ENCODE measurements at regions not wholly inside any gene's neighbourhood (a gene's known extent, or its start where the extent isn't known, plus 50 kb on each side); places are given as distances from the start of the nearest gene placed in this dataset.
A peak's percentile ranks its signal among the peaks of the same experiment; 100 is the strongest.
"Not testable (repeated sequence)": the region's sequence is repeated elsewhere in the genome, so short reads cannot be mapped to it uniquely, and the experiment has no call there.

DNA sequence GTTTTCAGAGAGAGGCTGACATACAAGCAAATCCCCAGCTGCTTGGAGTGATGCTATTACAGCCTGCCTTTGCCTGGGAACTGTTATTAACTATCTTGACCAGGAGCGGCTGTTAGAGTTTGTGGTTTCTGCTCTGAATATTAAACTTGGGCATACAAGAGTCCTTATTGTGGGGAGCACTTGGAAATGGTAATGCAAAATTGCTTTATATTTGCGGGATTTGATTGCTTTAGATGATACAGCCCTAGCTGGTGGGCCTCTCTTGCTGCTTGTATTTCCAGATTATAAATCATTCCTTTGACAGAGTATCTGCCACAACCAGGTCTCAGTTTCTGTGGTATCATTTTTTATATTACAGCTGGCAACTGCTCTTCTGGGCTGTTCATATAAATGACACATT lies 101.9 kb upstream of the FAM204A start:
- Mint-ChIP-seq H3K27me3 (peaks cover 25% of the 10 kb centered on the region), H3K36me3 (no peaks in the 10 kb centered on the region), H3K9me3 (no peaks in the 10 kb centered on the region), H3K4me3 (no peak overlapping the region), H3K4me1 (no peaks in the 10 kb centered on the region), H3K27ac (no peak overlapping the region)
- no peak for DNase-seq
- CTCF ChIA-PET: no interaction called here

DNA sequence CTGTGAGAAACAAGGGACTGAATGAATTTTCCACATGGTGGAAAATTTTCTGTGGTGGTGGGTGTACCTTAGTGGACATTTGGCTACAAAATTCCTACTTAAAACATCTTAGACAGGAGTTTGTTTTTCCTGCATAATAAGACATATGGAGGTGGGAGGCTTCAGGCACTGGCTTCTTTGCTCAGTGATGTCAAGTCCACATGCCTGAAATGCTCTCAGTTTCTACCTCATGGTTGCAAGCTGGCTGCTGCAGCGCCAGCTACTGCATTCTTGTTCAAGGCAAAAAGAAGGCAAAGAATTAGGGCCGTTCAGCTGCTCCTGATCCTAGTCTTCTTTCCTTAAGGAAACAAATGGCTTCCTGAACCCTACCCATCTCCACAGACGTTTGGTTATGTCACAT lies 99.9 kb upstream of the FAM204A start:
- CTCF ChIA-PET: no interaction called here
- H3K27me3 Mint-ChIP-seq: peaks cover 18% of the 10 kb centered on the region
- H3K27ac Mint-ChIP-seq: no peak overlapping the region
- no peaks in the 10 kb centered on the region for H3K9me3 Mint-ChIP-seq
- no peaks in the 10 kb centered on the region for H3K4me1 Mint-ChIP-seq
- no peak for DNase-seq
- no peak overlapping the region for H3K4me3 Mint-ChIP-seq
- H3K36me3 Mint-ChIP-seq: no peaks in the 10 kb centered on the region

DNA sequence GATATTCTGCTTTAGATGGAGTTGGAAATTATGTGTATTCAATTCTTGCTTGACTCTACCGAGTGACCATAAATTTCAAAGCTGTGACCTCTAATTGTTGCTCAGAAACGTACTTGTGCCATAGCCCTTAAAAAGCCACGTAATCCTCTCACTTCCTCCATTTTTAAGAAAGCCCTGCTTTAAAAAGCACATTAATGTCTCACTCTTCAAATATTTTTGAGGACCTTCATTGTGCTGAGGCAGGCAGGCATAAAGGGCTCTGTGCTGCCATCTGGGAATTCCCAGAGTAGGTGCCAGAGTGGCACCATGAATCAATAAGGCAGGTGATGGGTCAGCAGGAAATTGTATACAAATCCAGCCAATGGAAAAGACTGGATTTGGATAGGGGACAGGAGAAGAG lies 97.7 kb upstream of the FAM204A start:
- peaks cover 16% of the 10 kb centered on the region for H3K27me3 Mint-ChIP-seq
- H3K27ac Mint-ChIP-seq: no peak overlapping the region
- no peaks in the 10 kb centered on the region for H3K9me3 Mint-ChIP-seq
- DNase-seq: no peak
- H3K36me3 Mint-ChIP-seq: no peaks in the 10 kb centered on the region
- no peaks in the 10 kb centered on the region for H3K4me1 Mint-ChIP-seq
- H3K4me3 Mint-ChIP-seq: no peak overlapping the region
- CTCF ChIA-PET: no interaction called here

DNA sequence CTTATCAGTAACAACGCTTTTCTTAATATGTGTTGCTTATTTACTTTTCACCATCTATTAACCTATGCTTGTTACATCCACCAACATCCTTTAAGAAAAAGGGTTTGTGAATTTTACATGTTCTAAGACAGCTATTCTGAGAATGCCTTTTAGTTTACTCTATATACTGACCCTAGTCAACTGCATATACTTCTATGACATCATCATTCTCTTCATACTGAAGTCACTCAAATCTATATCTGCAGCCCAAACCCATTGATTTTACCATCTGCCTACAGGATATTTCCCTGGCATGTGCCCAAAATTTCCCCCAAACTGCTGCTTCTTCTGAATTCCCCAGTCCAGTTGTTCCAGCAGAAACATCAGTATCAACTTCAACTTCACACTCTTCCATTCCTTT lies 94.6 kb upstream of the FAM204A start:
- Mint-ChIP-seq H3K27me3 (peaks cover 12% of the 10 kb centered on the region), H3K4me3 (no peak overlapping the region), H3K27ac (no peak overlapping the region), H3K9me3 (no peaks in the 10 kb centered on the region), H3K4me1 (no peaks in the 10 kb centered on the region), H3K36me3 (no peaks in the 10 kb centered on the region)
- DNase-seq: no peak
- CTCF ChIA-PET: no interaction called here

DNA sequence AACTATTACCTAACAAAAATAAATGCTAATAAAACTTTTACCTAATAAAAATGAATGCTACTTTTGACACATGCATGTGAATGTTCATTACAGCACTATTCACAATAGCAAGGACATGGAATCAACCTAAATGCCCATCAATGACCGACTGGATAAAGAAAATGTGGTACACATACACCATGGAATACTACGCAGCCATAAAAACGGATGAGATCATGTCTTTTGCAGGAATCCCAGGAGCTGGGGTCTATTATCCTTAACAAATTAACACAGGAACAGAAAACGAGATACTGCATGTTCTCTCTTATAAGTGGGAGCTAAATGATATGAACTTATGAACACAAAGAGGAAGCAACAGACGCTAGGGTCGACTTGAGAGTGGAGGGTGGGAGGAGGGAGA lies 88.1 kb upstream of the FAM204A start:
- CTCF ChIA-PET: no interaction called here
- Mint-ChIP-seq H3K4me1 (no peaks in the 10 kb centered on the region), H3K9me3 (no peaks in the 10 kb centered on the region), H3K27ac (no peak overlapping the region), H3K4me3 (no peak overlapping the region), H3K36me3 (no peaks in the 10 kb centered on the region), H3K27me3 (peaks cover 4% of the 10 kb centered on the region)
- DNase-seq: no peak

DNA sequence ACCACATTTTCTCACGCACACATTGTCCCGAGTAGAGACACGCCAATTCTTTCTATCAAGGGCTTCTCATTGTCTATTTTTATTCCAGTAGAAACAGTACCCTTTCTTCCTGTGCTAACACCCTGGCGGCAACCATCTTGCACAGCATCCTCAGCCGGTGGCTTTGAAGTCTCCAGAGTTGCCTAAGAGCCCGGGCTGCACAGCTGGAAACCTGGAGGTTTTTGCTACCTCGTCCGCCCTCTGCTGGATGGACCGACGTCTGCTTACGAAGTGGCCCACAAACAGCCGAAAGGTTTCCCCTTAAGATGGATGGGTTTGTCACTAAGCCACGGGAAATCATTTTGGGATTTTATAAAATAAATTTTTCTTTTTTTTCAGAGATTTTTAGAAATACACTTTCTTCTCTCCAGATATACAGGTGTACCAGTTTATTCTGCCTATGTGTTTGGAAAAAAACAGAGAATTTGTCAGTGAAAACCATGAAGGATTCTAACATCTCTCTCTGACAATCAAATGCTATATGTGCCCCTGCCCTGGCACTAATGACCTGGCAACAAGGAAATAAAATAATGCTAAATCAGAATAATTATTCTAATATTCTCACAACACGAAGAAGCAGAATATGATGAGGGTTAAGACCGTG lies 81.8 kb upstream of the FAM204A start:
- Mint-ChIP-seq H3K36me3 (no peaks in the 10 kb centered on the region), H3K4me3 (no peak overlapping the region), H3K27me3 (peaks cover 4% of the 10 kb centered on the region), H3K27ac (no peak overlapping the region), H3K9me3 (no peaks in the 10 kb centered on the region), H3K4me1 (no peaks in the 10 kb centered on the region)
- peak; percentile 82 for DNase-seq
- CTCF ChIA-PET: interaction anchor here (0.6 to 2.1 kb wide), 3 partner anchors 34 to 360 kb away, joined by 3 to 5 read pairs (median 3); no protein-coding TSS in a partner anchor

DNA sequence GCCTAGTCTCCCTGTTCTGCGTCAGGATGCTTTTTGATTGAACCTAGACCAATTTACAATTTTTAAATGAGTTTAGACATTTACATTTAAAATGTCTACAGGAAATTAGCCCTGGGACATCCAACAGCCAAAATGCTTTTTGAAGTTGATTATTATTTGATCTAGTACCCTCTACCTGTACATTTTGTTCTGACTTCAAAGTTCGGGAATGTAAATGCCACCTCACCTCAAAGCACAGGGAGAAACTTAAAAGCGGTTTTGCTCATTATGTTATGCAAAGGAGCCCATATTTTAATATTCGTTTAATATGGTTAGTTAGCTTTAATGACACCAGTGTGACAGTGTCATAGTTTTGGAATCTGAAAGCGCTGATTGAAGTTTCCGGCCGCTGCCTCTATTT lies 80.1 kb upstream of the FAM204A start:
- peaks cover 7% of the 10 kb centered on the region for H3K27me3 Mint-ChIP-seq
- CTCF ChIA-PET: interaction anchor here (0.6 to 2.1 kb wide), 4 partner anchors 17 to 42 kb away, joined by 3 to 5 read pairs (median 3); no protein-coding TSS in a partner anchor
- H3K36me3 Mint-ChIP-seq: no peaks in the 10 kb centered on the region
- DNase-seq: no peak
- no peak overlapping the region for H3K4me3 Mint-ChIP-seq
- H3K9me3 Mint-ChIP-seq: no peaks in the 10 kb centered on the region
- no peaks in the 10 kb centered on the region for H3K4me1 Mint-ChIP-seq
- no peak overlapping the region for H3K27ac Mint-ChIP-seq

DNA sequence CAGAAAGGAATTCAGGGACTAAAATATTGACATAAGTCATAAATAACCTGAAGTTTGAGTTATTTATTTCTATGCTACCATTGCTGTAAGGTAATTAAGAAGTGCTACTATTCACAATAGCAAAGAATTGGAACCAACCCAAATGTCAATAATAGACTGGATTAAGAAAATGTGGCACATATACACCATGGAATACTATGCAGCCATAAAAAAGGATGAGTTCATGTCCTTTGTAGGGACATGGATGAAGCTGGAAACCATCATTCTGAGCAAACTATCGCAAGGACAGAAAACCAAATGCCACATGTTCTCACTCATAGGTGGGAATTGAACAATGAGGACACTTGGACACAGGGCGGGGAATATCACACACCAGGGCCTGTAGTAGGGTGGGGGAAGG lies 77.9 kb upstream of the FAM204A start:
- CTCF ChIA-PET, H3K36me3 Mint-ChIP-seq, H3K27ac Mint-ChIP-seq: not testable (repeated sequence)

DNA sequence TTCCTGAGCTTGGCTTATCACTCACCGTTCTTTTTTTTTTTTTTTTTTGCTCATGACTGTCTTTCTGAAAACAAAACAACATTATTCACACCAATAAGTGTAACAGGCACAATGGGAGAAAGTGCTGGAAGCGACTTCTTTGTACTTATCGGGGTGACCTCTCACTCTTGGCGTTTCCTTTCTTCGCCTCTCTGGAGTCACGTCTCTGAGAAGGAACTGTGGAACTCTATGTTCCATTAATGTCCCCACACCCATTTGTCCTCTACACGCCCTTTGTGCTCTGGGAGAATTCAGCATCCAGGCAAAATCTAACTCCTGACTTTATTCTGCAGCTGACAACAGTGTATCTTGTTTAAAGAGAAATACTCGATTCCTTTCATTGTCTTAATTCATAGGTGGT lies 70.8 kb upstream of the FAM204A start:
- Mint-ChIP-seq H3K9me3 (no peaks in the 10 kb centered on the region), H3K4me1 (no peaks in the 10 kb centered on the region), H3K36me3 (no peaks in the 10 kb centered on the region), H3K4me3 (no peak overlapping the region), H3K27me3 (peaks cover 25% of the 10 kb centered on the region), H3K27ac (no peak overlapping the region)
- CTCF ChIA-PET: no interaction called here
- no peak for DNase-seq

More for the DNA sequence above, 77.9 kb upstream of the FAM204A start:
- H3K4me1 Mint-ChIP-seq, H3K9me3 Mint-ChIP-seq, DNase-seq, H3K4me3 Mint-ChIP-seq: not testable (repeated sequence)
- H3K27me3 Mint-ChIP-seq: peaks cover 13% of the 10 kb centered on the region

DNA sequence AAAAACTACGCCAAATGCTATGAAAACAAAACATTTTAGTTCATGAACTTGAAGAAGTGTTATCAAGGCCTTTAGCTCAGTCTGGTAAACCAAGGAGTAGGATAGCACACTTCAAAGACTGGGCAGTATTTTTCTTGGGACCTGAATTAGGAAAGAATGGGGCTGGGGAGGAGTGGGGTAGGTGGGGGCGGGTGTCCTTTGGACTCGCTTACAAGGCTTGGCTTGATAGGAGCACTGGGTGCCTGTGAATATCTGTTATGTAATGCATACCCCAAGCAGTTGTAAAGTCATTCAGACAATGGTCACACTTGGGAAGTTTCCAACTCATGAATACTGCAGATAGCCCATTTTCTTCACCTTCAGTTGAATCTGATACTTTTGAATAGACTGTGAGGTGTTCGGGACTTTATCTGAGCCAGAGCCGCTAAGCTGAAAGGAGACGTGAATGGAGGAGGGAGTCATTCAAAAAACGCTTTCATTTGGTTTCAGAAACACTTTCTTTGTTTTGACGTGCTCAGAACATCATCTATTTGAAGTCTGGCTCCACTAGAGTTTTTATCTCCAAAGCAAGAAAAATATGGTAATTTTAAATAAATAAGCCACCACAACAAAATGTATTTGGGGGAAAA lies 70.1 kb upstream of the FAM204A start:
- no peak for DNase-seq
- Mint-ChIP-seq H3K4me1 (no peaks in the 10 kb centered on the region), H3K27ac (no peak overlapping the region), H3K9me3 (no peaks in the 10 kb centered on the region), H3K27me3 (peaks cover 25% of the 10 kb centered on the region), H3K36me3 (no peaks in the 10 kb centered on the region), H3K4me3 (no peak overlapping the region)
- CTCF ChIA-PET: no interaction called here

DNA sequence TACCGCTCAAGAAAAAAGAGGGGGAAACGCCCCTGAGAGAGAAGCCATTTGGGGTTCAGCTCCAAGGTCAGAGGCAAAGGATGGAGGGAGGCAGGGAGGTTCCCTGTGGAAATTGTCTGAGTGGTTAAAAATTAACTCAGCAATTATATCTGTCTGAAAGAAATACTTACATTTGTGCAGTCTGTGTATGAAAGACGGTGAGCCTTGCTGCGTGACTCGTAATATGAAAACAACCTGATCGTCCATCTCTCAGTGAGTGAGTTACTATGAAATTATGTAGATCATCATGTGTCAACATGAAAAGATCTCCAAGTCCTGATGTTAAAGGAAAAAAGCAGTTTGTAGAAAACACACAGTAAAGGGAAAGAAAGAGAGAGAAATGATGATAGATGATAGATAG lies 67.2 kb upstream of the FAM204A start:
- Mint-ChIP-seq H3K36me3 (no peaks in the 10 kb centered on the region), H3K27me3 (peaks cover 19% of the 10 kb centered on the region), H3K4me3 (no peak overlapping the region), H3K4me1 (no peaks in the 10 kb centered on the region), H3K9me3 (no peaks in the 10 kb centered on the region), H3K27ac (no peak overlapping the region)
- DNase-seq: no peak
- CTCF ChIA-PET: no interaction called here

DNA sequence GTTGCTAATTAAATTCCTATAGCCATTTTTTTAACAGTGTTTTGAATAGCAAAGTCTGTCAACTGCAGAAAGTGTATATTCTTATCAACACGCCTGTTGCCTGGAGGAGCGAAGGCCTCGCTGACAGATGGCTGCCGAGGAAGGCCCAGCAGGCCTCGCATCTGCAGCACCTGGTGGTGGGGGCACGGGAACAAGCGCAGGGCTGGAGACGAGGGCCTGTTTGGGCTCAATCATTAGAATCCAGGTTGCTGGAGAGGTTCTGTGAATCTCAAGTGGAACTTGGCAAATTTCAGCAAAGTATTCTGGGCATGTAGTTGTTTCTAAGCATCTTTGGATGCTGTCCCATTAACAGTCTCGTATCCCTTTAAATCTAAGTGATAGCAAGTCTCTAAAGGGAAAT lies 66.1 kb upstream of the FAM204A start:
- H3K27ac Mint-ChIP-seq: no peak overlapping the region
- H3K36me3 Mint-ChIP-seq: no peaks in the 10 kb centered on the region
- H3K4me1 Mint-ChIP-seq: no peaks in the 10 kb centered on the region
- no peak overlapping the region for H3K4me3 Mint-ChIP-seq
- DNase-seq: no peak
- peaks cover 16% of the 10 kb centered on the region for H3K27me3 Mint-ChIP-seq
- CTCF ChIA-PET: no interaction called here
- no peaks in the 10 kb centered on the region for H3K9me3 Mint-ChIP-seq

DNA sequence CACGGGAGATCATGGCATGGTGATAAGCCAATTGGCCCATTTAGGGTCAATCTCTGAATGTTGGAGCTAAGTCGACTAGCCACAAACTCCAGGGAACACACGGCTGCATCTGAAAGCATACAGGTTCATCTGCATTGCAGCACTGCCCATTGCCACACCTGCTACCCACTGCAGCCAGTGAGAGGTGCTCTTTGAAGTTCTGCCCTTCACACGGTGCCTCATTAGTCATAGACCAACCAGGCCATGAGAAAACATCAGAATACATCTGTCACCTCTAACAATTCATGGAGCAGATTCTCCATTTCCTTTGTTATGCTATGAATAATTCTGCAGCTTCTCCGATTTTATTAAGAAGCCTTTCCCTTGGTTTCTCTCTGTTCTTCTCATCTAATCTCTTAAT lies 65.7 kb upstream of the FAM204A start:
- Mint-ChIP-seq H3K27me3 (peaks cover 13% of the 10 kb centered on the region), H3K36me3 (no peaks in the 10 kb centered on the region), H3K27ac (no peak overlapping the region), H3K4me1 (no peaks in the 10 kb centered on the region), H3K4me3 (no peak overlapping the region), H3K9me3 (no peaks in the 10 kb centered on the region)
- DNase-seq: no peak
- CTCF ChIA-PET: no interaction called here

DNA sequence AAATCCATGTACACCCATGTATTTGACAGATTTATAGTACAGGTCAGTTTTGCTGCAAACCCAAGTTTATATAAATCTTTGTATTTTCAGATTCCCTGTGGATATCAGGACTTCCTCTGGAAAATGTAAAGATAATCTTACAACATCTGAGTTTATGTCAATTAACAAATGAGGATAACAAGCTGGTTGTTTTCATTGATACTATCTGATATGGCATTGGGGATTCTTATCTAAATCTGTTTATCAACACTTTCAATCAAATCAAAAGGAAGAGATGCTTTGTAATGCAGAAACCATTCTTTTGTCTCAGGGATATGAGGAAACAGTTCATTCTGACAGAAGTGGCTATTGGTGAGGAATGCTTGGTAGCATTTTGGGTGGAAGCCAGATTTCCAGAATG lies 64.9 kb upstream of the FAM204A start:
- CTCF ChIA-PET: no interaction called here
- Mint-ChIP-seq H3K27ac (no peak overlapping the region), H3K27me3 (peaks cover 11% of the 10 kb centered on the region), H3K4me1 (no peaks in the 10 kb centered on the region), H3K9me3 (no peaks in the 10 kb centered on the region), H3K36me3 (no peaks in the 10 kb centered on the region), H3K4me3 (no peak overlapping the region)
- no peak for DNase-seq

DNA sequence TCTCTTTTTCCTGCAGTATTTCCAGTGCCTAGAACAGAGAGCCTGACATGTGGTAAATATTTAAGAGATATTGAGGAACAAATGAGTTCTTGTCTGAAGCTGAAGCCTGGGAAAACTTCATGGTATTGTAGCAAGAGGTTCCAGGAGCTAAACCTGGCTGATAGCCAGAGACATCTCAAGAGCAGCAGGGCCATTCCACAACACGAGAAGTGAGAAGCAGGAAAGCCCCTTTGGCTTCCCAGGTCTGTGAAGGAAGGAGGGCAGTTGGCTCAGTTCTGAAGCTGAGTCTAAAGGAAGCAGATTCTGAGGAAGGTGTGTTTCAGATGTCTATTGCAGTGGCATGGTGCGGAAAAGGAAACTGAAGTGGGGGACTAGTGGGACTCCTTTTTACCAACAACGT lies 63.8 kb upstream of the FAM204A start:
- H3K4me3 Mint-ChIP-seq: no peak overlapping the region
- H3K36me3 Mint-ChIP-seq: no peaks in the 10 kb centered on the region
- H3K9me3 Mint-ChIP-seq: no peaks in the 10 kb centered on the region
- no peaks in the 10 kb centered on the region for H3K4me1 Mint-ChIP-seq
- H3K27ac Mint-ChIP-seq: no peak overlapping the region
- peaks cover 11% of the 10 kb centered on the region for H3K27me3 Mint-ChIP-seq
- CTCF ChIA-PET: no interaction called here
- no peak for DNase-seq

Measured in activated naive CD4-positive, alpha-beta T cell treated with anti-CD3 and anti-CD28 coated beads, Interleukin-2, amount 10 ng/mL, durations not matched to agents 7 days and 5 days (primary cell).